Fibroblast of lung (primary cell): ENCODE measurements at regions not wholly inside any gene's neighbourhood (a gene's known extent, or its start where the extent isn't known, plus 50 kb on each side); places are given as distances from the start of the nearest gene placed in this dataset.

Experiments
- DNase-seq, 2 donors: peaks; one replicate each; pipeline versions ENCODE4 v3.0.0 to v3.0.0-alpha.2; 2010; ENCODE audit warnings: low read depth in 2 of 2
- H2AFZ ChIP-seq: 2 replicates; pipeline ENCODE4 v1.5.1; 2012; ENCODE audit warnings: low read length, control low read depth, inconsistent platforms
- H3K27ac ChIP-seq: 2 replicates; pipeline ENCODE4 v1.5.1; 2011; ENCODE audit warnings: low read length, control low read depth; ENCODE audit not compliant: insufficient read depth
- H3K27me3 ChIP-seq: 2 replicates; pipeline ENCODE4 v1.5.1; 2011; ENCODE audit warnings: mild to moderate bottlenecking, low read length; ENCODE audit not compliant: control insufficient read depth, insufficient read depth
- H3K36me3 ChIP-seq: 2 replicates; pipeline ENCODE4 v1.5.1; 2011; ENCODE audit warnings: low read length; ENCODE audit not compliant: control insufficient read depth, insufficient read depth
- H3K4me1 ChIP-seq: 2 replicates; pipeline ENCODE4 v1.5.1; 2011; ENCODE audit warnings: low read length; ENCODE audit not compliant: control insufficient read depth, insufficient read depth; ENCODE audit errors: extremely low read depth
- H3K4me2 ChIP-seq: 2 replicates; pipeline ENCODE4 v1.5.1; 2011; ENCODE audit warnings: low read length, control low read depth; ENCODE audit not compliant: insufficient read depth; ENCODE audit errors: extremely low read depth
- H3K4me3 ChIP-seq, 4 experiments: fragments of 200-600 bp in 1 of 4; sonication (generic) in 1 of 4; replicated peaks in 1 of 4; 2 replicates each; pipeline ENCODE4 v1.5.1; 2011 to 2016; ENCODE audit warnings: low read length in 4 of 4, low read depth in 3 of 4, mild to moderate bottlenecking in 3 of 4, control low read depth in 2 of 4, inconsistent platforms in 1 of 4, mixed read lengths in 1 of 4; ENCODE audit not compliant: insufficient read depth in 1 of 4; ENCODE audit errors: control extremely low read depth in 1 of 4
- H3K79me2 ChIP-seq: 2 replicates; pipeline ENCODE4 v1.5.1; 2012; ENCODE audit warnings: mild to moderate bottlenecking, low read length, inconsistent platforms; ENCODE audit not compliant: control insufficient read depth, insufficient read depth
- H3K9ac ChIP-seq: 2 replicates; pipeline ENCODE4 v1.5.1; 2011; ENCODE audit warnings: mild to moderate bottlenecking, low read length, control low read depth; ENCODE audit not compliant: insufficient read depth
- H3K9me3 ChIP-seq: 2 replicates; pipeline ENCODE4 v1.5.1; 2012; ENCODE audit warnings: low read depth, low read length; ENCODE audit not compliant: control insufficient read depth, insufficient read depth
- H4K20me1 ChIP-seq: 2 replicates; pipeline ENCODE4 v1.5.1; 2011; ENCODE audit warnings: low read length; ENCODE audit not compliant: control insufficient read depth, insufficient read depth; ENCODE audit errors: extremely low read depth
- EZH2 ChIP-seq: IDR thresholded peaks from 2 replicates; pipeline ENCODE4 v1.5.1; 2012; ENCODE audit warnings: low read length, control low read depth, mild to moderate bottlenecking; ENCODE audit errors: missing control alignments
- TF ChIP-seq, protein P1 (sequence below), 2 donors: IDR thresholded peaks in 1 of 2; conservative IDR thresholded peaks in 1 of 2; 1 replicate in 1 of 2; 2 replicates in 1 of 2; pipeline ENCODE4 v1.5.1; 2011 to 2012; ENCODE audit warnings: low read length in 2 of 2, control low read depth in 1 of 2, inconsistent platforms in 1 of 2, low read depth in 1 of 2, mild to moderate bottlenecking in 1 of 2

- no peak for TF ChIP-seq EZH2
- TF ChIP-seq, protein P1, sequence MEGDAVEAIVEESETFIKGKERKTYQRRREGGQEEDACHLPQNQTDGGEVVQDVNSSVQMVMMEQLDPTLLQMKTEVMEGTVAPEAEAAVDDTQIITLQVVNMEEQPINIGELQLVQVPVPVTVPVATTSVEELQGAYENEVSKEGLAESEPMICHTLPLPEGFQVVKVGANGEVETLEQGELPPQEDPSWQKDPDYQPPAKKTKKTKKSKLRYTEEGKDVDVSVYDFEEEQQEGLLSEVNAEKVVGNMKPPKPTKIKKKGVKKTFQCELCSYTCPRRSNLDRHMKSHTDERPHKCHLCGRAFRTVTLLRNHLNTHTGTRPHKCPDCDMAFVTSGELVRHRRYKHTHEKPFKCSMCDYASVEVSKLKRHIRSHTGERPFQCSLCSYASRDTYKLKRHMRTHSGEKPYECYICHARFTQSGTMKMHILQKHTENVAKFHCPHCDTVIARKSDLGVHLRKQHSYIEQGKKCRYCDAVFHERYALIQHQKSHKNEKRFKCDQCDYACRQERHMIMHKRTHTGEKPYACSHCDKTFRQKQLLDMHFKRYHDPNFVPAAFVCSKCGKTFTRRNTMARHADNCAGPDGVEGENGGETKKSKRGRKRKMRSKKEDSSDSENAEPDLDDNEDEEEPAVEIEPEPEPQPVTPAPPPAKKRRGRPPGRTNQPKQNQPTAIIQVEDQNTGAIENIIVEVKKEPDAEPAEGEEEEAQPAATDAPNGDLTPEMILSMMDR (conservative IDR thresholded peaks at IDR 0.05 in 1 of 2, IDR thresholded peaks at IDR 0.05 in 1 of 2; ENCODE audit: low read depth in 1 of 2, low read length in 2 of 2): no peak
- H3K4me1 ChIP-seq: no peaks in the 10 kb centered on the region
- DNase-seq: no peak
- no peak overlapping the region for H3K4me2 ChIP-seq
- H3K4me3 ChIP-seq: no peak overlapping the region
- no peak overlapping the region for H3K9ac ChIP-seq
- no peaks in the 10 kb centered on the region for H3K36me3 ChIP-seq
- H4K20me1 ChIP-seq: no peaks in the 10 kb centered on the region
- no peaks in the 10 kb centered on the region for H3K9me3 ChIP-seq
- H2AFZ ChIP-seq: no peak overlapping the region
- H3K27me3 ChIP-seq: no peaks in the 10 kb centered on the region
- no peak overlapping the region for H3K27ac ChIP-seq
- no peaks in the 10 kb centered on the region for H3K79me2 ChIP-seq
Observed at GRCh38 chr2:5537180-5537688, 154.9 kb upstream of the SOX11 start.

DNA sequence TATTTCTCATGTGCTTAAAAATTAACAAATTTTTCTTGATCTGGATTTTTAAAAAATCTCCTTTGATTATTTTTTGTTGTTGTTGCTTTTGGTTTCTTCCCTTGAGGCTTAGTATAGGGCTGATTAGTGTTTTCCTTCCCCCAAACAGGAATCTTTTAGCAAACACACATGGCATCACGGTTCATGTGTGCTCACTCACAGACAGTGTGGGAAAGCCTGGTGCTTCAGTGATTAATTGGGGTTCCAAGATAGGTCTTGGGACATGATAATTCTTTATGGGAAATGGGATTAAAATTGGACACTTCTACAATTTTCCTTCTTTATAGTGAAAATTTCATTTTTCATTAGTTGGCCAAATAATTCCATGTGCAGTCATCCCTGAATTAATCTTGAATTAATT lies 153.9 kb upstream of the SOX11 start:
- H3K27me3 ChIP-seq: no peaks in the 10 kb centered on the region
- H3K36me3 ChIP-seq: no peaks in the 10 kb centered on the region
- no peak overlapping the region for H3K4me2 ChIP-seq
- TF ChIP-seq, protein P1 (conservative IDR thresholded peaks at IDR 0.05 in 1 of 2, IDR thresholded peaks at IDR 0.05 in 1 of 2; ENCODE audit: low read depth in 1 of 2, low read length in 2 of 2): no peak
- no peak for TF ChIP-seq EZH2
- DNase-seq: no peak
- H3K4me3 ChIP-seq: no peak overlapping the region
- no peaks in the 10 kb centered on the region for H3K79me2 ChIP-seq
- H3K4me1 ChIP-seq: no peaks in the 10 kb centered on the region
- no peaks in the 10 kb centered on the region for H4K20me1 ChIP-seq
- H3K9me3 ChIP-seq: no peaks in the 10 kb centered on the region
- H2AFZ ChIP-seq: no peak overlapping the region
- H3K27ac ChIP-seq: no peak overlapping the region
- H3K9ac ChIP-seq: no peak overlapping the region

- Histone ChIP-seq H2AFZ (no peak overlapping the region), H3K4me2 (no peak overlapping the region), H3K4me1 (no peaks in the 10 kb centered on the region), H3K27ac (no peak overlapping the region), H3K9me3 (no peaks in the 10 kb centered on the region), H3K4me3 (no peak overlapping the region), H3K36me3 (no peaks in the 10 kb centered on the region), H3K9ac (no peak overlapping the region), H4K20me1 (no peaks in the 10 kb centered on the region), H3K79me2 (no peaks in the 10 kb centered on the region), H3K27me3 (no peaks in the 10 kb centered on the region)
- no peak for TF ChIP-seq EZH2
- TF ChIP-seq, protein P1 (conservative IDR thresholded peaks at IDR 0.05 in 1 of 2, IDR thresholded peaks at IDR 0.05 in 1 of 2; ENCODE audit: low read depth in 1 of 2, low read length in 2 of 2): no peak
- DNase-seq: peak in 1 of 2 donors; percentile 35
Observed at GRCh38 chr2:5538772-5539171, 153.4 kb upstream of the SOX11 start.
